Osteocyte (in vitro differentiated cells): ENCODE measurements at regions not wholly inside any gene's neighbourhood (a gene's known extent, or its start where the extent isn't known, plus 50 kb on each side); places are given as distances from the start of the nearest gene placed in this dataset.

Experiments used
- DNase-seq: peaks from one replicate; pipeline ENCODE4 v3.0.0; 2021; ENCODE audit warnings: mixed read lengths; ENCODE audit not compliant: unreplicated experiment; ENCODE audit errors: extremely low spot score
- H3K27ac Mint-ChIP-seq: one replicate; pipeline ENCODE4 v1.8.0; 2021; ENCODE audit warnings: mild to moderate bottlenecking, mixed read lengths; ENCODE audit not compliant: unreplicated experiment
- H3K27me3 Mint-ChIP-seq: one replicate; pipeline ENCODE4 v1.8.0; 2021; ENCODE audit warnings: mixed read lengths; ENCODE audit not compliant: unreplicated experiment
- H3K36me3 Mint-ChIP-seq: one replicate; pipeline ENCODE4 v1.8.0; 2021; ENCODE audit warnings: mixed read lengths; ENCODE audit not compliant: unreplicated experiment
- H3K4me1 Mint-ChIP-seq: one replicate; pipeline ENCODE4 v1.8.0; 2021; ENCODE audit warnings: mixed read lengths; ENCODE audit not compliant: unreplicated experiment
- H3K4me3 Mint-ChIP-seq: one replicate; pipeline ENCODE4 v1.8.0; 2021; ENCODE audit warnings: mild to moderate bottlenecking, moderate library complexity, mixed read lengths; ENCODE audit not compliant: unreplicated experiment
- H3K9me3 Mint-ChIP-seq: one replicate; pipeline ENCODE4 v1.8.0; 2021; ENCODE audit warnings: mixed read lengths; ENCODE audit not compliant: unreplicated experiment
- TF ChIP-seq, protein P1 (sequence below): fragments of 200-600 bp; sonication (generic); IDR thresholded peaks from 2 replicates; pipeline ENCODE4 v1.5.0; 2021; ENCODE audit warnings: antibody characterized with exemption, mild to moderate bottlenecking, moderate library complexity

DNA sequence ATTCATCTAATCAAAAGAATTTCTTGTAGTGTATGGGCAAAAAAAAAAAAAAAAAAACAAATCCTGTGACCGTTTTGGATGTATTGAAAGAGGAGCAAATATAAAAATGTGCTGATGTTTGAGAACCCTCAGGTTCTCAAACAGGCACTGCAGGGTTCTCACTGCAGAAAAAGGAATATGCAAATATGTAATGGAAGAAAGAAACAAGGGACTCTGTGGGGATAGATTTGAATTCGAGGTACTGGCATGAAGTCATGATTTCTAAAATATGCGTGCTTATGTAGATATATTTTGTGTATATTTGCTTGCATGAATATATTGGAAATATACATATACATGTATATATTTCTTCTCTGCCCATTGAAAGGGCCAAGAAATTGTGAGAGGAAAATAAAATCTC lies 365.0 kb upstream of the RUNX1 start:
- H3K27ac Mint-ChIP-seq = no peak overlapping the region
- no peaks in the 10 kb centered on the region for H3K36me3 Mint-ChIP-seq
- DNase-seq = no peak
- H3K4me3 Mint-ChIP-seq = no peak overlapping the region
- H3K9me3 Mint-ChIP-seq = no peaks in the 10 kb centered on the region
- peaks cover 20% of the 10 kb centered on the region for H3K4me1 Mint-ChIP-seq
- H3K27me3 Mint-ChIP-seq = no peaks in the 10 kb centered on the region
- TF ChIP-seq, protein P1, sequence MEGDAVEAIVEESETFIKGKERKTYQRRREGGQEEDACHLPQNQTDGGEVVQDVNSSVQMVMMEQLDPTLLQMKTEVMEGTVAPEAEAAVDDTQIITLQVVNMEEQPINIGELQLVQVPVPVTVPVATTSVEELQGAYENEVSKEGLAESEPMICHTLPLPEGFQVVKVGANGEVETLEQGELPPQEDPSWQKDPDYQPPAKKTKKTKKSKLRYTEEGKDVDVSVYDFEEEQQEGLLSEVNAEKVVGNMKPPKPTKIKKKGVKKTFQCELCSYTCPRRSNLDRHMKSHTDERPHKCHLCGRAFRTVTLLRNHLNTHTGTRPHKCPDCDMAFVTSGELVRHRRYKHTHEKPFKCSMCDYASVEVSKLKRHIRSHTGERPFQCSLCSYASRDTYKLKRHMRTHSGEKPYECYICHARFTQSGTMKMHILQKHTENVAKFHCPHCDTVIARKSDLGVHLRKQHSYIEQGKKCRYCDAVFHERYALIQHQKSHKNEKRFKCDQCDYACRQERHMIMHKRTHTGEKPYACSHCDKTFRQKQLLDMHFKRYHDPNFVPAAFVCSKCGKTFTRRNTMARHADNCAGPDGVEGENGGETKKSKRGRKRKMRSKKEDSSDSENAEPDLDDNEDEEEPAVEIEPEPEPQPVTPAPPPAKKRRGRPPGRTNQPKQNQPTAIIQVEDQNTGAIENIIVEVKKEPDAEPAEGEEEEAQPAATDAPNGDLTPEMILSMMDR = no peak

DNA sequence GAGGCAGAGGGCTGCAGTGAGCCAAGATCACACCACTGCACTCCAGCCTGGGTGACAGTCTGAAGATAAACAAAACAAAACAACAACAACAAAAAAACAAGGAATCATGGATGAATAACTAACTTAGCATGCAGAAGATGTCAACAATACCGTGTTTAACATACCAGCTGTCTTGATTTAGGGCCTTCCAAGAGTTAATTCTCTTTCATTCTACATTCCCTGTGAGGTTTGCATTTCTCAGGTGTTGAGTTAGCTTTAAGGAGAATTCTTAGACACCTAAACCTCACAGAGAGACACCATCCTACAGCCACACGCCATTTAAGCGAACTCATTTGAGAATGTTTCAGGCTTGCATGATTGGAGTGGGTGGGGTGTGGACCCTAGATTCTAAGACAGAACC lies 363.1 kb upstream of the RUNX1 start:
- TF ChIP-seq, protein P1 = no peak
- no peaks in the 10 kb centered on the region for H3K27me3 Mint-ChIP-seq
- no peak overlapping the region for H3K27ac Mint-ChIP-seq
- H3K36me3 Mint-ChIP-seq = no peaks in the 10 kb centered on the region
- H3K4me1 Mint-ChIP-seq = peaks cover 29% of the 10 kb centered on the region
- DNase-seq = no peak
- H3K4me3 Mint-ChIP-seq = no peak overlapping the region
- H3K9me3 Mint-ChIP-seq = no peaks in the 10 kb centered on the region

DNA sequence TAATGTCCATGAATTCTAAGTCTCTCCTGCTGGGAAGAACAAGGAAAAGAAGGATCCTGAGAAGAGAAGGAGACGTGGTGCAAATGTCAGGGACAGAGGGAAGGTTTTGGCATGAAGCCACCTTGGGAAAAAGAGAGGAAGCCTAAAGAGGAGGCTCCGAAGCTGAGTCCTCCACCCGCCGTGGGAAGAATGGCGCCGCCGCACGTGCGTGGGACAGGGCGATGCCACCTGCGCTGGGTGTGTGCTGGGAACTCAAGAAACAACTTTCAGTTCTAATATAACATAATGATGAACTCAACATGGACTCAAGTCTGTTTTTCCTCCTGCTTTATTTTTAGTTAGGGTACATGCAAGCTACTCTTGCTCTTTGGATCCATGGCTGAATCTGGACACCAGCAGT lies 362.3 kb upstream of the RUNX1 start:
- Mint-ChIP-seq H3K4me1 (peaks cover 26% of the 10 kb centered on the region), H3K27me3 (no peaks in the 10 kb centered on the region), H3K4me3 (no peak overlapping the region), H3K36me3 (no peaks in the 10 kb centered on the region), H3K9me3 (no peaks in the 10 kb centered on the region), H3K27ac (no peak overlapping the region)
- TF ChIP-seq, protein P1 = no peak
- no peak for DNase-seq

DNA sequence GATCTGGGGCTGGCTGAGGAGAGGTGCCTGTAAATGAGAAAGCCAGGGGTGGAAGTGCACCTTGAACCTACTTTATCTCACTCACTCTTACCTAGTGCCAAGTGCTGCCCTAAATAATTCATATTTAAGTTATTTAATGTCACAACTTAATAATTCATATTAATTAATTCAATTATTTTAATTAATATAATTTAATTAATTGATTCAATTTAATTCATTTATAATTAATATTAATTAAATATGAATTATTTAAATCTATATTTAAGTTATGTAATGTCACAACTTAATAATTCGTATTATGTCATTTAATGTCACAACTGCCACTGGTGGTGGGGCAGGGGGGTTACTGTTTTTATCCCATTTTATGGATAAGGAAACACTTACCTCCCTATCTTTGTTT lies 361.6 kb upstream of the RUNX1 start:
- Mint-ChIP-seq H3K4me1 (peaks cover 26% of the 10 kb centered on the region), H3K9me3 (no peaks in the 10 kb centered on the region), H3K27me3 (no peaks in the 10 kb centered on the region), H3K4me3 (no peak overlapping the region), H3K27ac (no peak overlapping the region), H3K36me3 (no peaks in the 10 kb centered on the region)
- TF ChIP-seq, protein P1 = no peak
- DNase-seq = no peak

DNA sequence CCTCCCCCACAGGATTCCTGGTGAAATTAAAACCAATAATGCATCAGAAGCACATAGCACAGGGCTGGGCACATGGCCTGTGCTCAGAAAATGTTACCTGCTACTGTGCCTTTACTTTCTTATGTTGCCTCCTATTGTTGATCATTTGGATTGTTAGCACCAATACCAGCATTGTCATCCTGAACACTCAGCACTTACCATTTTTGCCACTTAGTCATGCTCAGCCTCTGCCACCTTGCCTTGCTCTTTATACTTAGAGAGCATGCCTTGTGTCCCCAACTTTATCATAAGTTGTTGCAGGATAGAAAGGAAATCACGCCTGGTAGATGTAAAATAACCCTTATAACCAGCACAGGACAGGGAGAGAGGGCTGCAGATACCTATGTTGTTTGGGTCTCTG lies 361.0 kb upstream of the RUNX1 start:
- DNase-seq = no peak
- H3K36me3 Mint-ChIP-seq = no peaks in the 10 kb centered on the region
- H3K27ac Mint-ChIP-seq = no peak overlapping the region
- H3K9me3 Mint-ChIP-seq = no peaks in the 10 kb centered on the region
- TF ChIP-seq, protein P1 = no peak
- no peak overlapping the region for H3K4me3 Mint-ChIP-seq
- H3K27me3 Mint-ChIP-seq = no peaks in the 10 kb centered on the region
- H3K4me1 Mint-ChIP-seq = peaks cover 24% of the 10 kb centered on the region
